ENCODE measurements at regions not wholly inside any gene's neighbourhood (a gene's known extent, or its start where the extent isn't known, plus 50 kb on each side); places are given as distances from the start of the nearest gene placed in this dataset.

DNA sequence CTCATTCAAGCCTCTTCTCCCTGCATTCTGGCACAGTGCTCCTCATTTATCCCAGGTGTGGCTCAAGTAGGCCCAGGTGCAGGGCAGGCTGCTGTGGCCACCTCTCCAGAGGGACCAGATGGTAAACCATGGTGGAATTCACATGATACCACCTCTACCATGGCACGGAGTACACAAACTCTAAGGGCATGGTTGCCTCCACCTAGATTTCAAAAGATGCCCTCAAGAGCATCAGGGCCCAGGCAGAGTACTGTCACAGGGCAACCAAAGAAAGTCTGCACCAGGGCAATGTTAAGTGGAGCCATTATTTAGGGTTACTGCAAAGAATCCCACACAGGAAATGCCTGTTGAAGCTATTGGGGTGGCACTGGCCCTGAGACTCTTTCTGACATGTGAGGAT, 647.1 kb upstream of the MIR17HG start:
- TF ChIP-seq, protein P1, sequence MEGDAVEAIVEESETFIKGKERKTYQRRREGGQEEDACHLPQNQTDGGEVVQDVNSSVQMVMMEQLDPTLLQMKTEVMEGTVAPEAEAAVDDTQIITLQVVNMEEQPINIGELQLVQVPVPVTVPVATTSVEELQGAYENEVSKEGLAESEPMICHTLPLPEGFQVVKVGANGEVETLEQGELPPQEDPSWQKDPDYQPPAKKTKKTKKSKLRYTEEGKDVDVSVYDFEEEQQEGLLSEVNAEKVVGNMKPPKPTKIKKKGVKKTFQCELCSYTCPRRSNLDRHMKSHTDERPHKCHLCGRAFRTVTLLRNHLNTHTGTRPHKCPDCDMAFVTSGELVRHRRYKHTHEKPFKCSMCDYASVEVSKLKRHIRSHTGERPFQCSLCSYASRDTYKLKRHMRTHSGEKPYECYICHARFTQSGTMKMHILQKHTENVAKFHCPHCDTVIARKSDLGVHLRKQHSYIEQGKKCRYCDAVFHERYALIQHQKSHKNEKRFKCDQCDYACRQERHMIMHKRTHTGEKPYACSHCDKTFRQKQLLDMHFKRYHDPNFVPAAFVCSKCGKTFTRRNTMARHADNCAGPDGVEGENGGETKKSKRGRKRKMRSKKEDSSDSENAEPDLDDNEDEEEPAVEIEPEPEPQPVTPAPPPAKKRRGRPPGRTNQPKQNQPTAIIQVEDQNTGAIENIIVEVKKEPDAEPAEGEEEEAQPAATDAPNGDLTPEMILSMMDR (conservative IDR thresholded peaks at IDR 0.05; ENCODE audit: low read depth, low read length): no peak
- H3K4me3 ChIP-seq (ENCODE audit: low read depth, low read length): no peak overlapping the region
- DNase-seq (ENCODE audit: low read depth): no peak

DNA sequence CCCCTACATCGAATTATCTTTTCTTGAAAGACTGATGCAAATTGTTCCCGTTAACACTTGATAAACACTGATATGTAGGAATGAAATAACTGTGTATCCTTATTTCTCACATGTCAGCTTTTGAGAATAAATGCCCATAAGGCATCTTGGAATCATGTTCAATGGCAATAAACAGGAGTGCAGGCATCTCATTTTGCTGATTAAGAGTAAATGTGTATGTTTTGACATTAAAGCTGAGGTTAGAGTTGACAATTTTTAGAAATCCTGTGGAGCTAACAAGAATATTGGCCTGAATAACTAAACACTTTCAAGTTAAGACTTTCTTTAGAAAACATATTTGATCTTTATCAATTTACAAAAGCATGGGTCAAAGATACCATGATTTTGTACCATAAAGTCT, 646.2 kb upstream of the MIR17HG start:
- no peak for DNase-seq (ENCODE audit: low read depth)
- TF ChIP-seq, protein P1 (conservative IDR thresholded peaks at IDR 0.05; ENCODE audit: low read depth, low read length): no peak
- H3K4me3 ChIP-seq (ENCODE audit: low read depth, low read length): no peak overlapping the region

DNA sequence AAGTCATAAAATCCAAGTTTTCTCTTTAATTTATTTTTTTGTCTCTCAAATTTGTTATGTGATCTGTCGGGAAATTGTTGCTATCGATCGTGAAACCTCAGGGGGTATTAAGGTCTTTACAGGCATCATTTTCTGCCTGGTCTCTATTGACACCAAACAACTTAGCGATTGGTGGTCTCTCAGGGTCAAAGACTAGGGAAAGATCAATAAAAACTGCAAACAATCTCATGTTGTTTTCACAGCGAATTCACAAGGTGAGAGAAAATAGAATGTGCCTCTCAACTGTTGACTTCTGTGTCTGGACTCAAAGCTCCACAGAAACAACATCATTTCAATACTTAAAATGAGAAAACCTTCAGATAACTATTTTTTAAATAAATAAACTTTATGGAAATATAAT, 645.4 kb upstream of the MIR17HG start:
- no peak for DNase-seq (ENCODE audit: low read depth)
- TF ChIP-seq, protein P1 (conservative IDR thresholded peaks at IDR 0.05; ENCODE audit: low read depth, low read length): no peak
- H3K4me3 ChIP-seq (ENCODE audit: low read depth, low read length): no peak overlapping the region

- DNase-seq (ENCODE audit: low read depth): no peak
- no peak overlapping the region for H3K4me3 ChIP-seq (ENCODE audit: low read depth, low read length)
- TF ChIP-seq, protein P1 (conservative IDR thresholded peaks at IDR 0.05; ENCODE audit: low read depth, low read length): no peak
Observed at GRCh38 chr13:90706631-90707030, 640.9 kb upstream of the MIR17HG start.

- H3K4me3 ChIP-seq (ENCODE audit: low read depth, low read length): no peak overlapping the region
- no peak for DNase-seq (ENCODE audit: low read depth)
- TF ChIP-seq, protein P1 (conservative IDR thresholded peaks at IDR 0.05; ENCODE audit: low read depth, low read length): no peak
Observed at GRCh38 chr13:90708128-90708527, 639.4 kb upstream of the MIR17HG start.

- H3K4me3 ChIP-seq (ENCODE audit: low read depth, low read length): no peak overlapping the region
- DNase-seq (ENCODE audit: low read depth): no peak
- TF ChIP-seq, protein P1 (conservative IDR thresholded peaks at IDR 0.05; ENCODE audit: low read depth, low read length): no peak
Observed at GRCh38 chr13:90709319-90709718, 638.2 kb upstream of the MIR17HG start.

- H3K4me3 ChIP-seq (ENCODE audit: low read depth, low read length): no peak overlapping the region
- DNase-seq (ENCODE audit: low read depth): no peak
- TF ChIP-seq, protein P1 (conservative IDR thresholded peaks at IDR 0.05; ENCODE audit: low read depth, low read length): no peak
Observed at GRCh38 chr13:90710164-90710759, 637.2 kb upstream of the MIR17HG start.

All from epithelial cell of proximal tubule (primary cell).